Suprapubic skin (tissue), 4 donors: ENCODE measurements at regions not wholly inside any gene's neighbourhood (a gene's known extent, or its start where the extent isn't known, plus 50 kb on each side); places are given as distances from the start of the nearest gene placed in this dataset.

Experiments
- CTCF ChIP-seq, 2 donors: fragments of 200-600 bp in 1 of 2; fragments of 450-650 bp in 1 of 2; sonication (generic) in 1 of 2; IDR thresholded peaks; one replicate each; pipeline ENCODE4 v1.5.1; 2016 to 2019; ENCODE audit warnings: antibody characterized with exemption in 2 of 2, mild to moderate bottlenecking in 1 of 2, moderate library complexity in 1 of 2
- POLR2A ChIP-seq, 2 donors: fragments of 450-650 bp; IDR thresholded peaks; one replicate each; pipeline ENCODE4 v1.6.1; 2017; ENCODE audit warnings: antibody characterized with exemption in 2 of 2, mild to moderate bottlenecking in 2 of 2, moderate library complexity in 2 of 2
- POLR2AphosphoS5 ChIP-seq, 3 donors: sonication (generic); formaldehyde crosslinking; IDR thresholded peaks; one replicate each; pipeline ENCODE4 v1.6.1; 2017; ENCODE audit warnings: antibody characterized with exemption in 3 of 3

DNA sequence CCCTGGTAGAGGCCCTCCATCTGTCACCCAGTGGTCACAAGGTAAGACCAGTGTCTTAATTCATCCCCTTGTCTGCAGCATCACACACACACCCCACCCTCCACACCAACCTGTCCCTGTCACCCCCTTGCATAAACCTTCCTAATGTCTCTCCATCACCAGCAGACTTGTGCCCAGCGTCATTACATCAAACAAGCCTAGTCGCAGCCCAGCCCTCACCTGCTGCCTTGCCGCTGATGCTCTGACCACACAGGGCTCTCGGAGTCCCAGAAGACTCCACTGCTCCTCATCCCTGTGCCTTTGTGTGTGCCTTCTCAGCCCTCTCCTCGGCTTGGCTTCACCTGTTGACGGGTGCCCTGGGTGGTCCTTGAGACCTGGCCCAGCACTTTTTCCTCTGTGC lies 171.2 kb downstream of the GLI2 start:
- no peak for TF ChIP-seq POLR2A (IDR thresholded peaks at IDR 0.05)
- no peak for TF ChIP-seq POLR2AphosphoS5 (IDR thresholded peaks at IDR 0.05)
- TF ChIP-seq CTCF (IDR thresholded peaks at IDR 0.05) = no peak
